ENCODE measurements at regions not wholly inside any gene's neighbourhood (a gene's known extent, or its start where the extent isn't known, plus 50 kb on each side); places are given as distances from the start of the nearest gene placed in this dataset.

DNA sequence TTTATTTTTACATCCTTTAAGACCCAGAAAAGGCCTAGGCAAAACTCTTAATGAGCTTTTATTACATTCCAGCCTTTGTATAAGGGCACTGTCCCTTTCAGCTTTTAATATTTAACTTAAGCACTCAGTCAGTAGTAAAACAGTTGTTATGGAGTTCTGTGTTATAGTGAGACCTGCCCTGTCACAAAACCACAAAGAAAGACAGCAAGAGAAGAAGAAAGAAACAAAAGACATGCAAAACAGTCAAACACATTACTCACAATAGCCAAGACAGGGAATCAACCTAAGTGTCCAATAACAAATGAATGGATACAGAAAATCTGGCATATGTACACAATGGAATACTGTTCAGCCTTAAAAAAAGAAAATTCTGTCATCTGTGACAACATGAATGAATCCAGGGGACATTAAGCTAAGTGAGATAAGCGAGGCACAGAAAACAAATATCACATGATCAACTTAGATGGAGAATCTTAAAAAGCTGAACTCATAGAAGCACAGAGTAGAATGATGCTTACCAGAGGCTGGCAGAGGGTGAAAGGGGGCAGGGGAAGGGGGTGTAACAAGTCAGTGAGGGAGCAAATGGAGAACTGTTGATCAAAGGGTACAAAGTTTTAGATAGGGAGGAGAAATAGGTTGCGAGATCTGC lies 63.8 kb upstream of the CCNG1 start:
- TF ChIP-seq, protein P1, sequence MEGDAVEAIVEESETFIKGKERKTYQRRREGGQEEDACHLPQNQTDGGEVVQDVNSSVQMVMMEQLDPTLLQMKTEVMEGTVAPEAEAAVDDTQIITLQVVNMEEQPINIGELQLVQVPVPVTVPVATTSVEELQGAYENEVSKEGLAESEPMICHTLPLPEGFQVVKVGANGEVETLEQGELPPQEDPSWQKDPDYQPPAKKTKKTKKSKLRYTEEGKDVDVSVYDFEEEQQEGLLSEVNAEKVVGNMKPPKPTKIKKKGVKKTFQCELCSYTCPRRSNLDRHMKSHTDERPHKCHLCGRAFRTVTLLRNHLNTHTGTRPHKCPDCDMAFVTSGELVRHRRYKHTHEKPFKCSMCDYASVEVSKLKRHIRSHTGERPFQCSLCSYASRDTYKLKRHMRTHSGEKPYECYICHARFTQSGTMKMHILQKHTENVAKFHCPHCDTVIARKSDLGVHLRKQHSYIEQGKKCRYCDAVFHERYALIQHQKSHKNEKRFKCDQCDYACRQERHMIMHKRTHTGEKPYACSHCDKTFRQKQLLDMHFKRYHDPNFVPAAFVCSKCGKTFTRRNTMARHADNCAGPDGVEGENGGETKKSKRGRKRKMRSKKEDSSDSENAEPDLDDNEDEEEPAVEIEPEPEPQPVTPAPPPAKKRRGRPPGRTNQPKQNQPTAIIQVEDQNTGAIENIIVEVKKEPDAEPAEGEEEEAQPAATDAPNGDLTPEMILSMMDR (conservative IDR thresholded peaks at IDR 0.05; ENCODE audit: low read depth in 2 of 2) = no peak
- TF ChIP-seq POLR2AphosphoS5 (IDR thresholded peaks at IDR 0.05; ENCODE audit: low read depth) (no peak), EZH2 (IDR thresholded peaks at IDR 0.05; ENCODE audit: low read depth, unreplicated experiment) (no peak), EZH2phosphoT487 (IDR thresholded peaks at IDR 0.05; ENCODE audit: unreplicated experiment) (no peak), CREB1 (CRISPR knock-in tag; IDR thresholded peaks at IDR 0.05; ENCODE audit: low read depth) (no peak), NANOG (IDR thresholded peaks at IDR 0.05; ENCODE audit: borderline replicate concordance) (no peak), ZNF331 (CRISPR knock-in tag; IDR thresholded peaks at IDR 0.05; ENCODE audit: low read depth) (no peak), STAT1 (IDR thresholded peaks at IDR 0.05; ENCODE audit: unreplicated experiment) (no peak), ZNF114 (CRISPR knock-in tag; IDR thresholded peaks at IDR 0.05) (no peak), JUNB (IDR thresholded peaks at IDR 0.05; ENCODE audit: unreplicated experiment) (no peak)
- TF ChIP-seq, protein P2, sequence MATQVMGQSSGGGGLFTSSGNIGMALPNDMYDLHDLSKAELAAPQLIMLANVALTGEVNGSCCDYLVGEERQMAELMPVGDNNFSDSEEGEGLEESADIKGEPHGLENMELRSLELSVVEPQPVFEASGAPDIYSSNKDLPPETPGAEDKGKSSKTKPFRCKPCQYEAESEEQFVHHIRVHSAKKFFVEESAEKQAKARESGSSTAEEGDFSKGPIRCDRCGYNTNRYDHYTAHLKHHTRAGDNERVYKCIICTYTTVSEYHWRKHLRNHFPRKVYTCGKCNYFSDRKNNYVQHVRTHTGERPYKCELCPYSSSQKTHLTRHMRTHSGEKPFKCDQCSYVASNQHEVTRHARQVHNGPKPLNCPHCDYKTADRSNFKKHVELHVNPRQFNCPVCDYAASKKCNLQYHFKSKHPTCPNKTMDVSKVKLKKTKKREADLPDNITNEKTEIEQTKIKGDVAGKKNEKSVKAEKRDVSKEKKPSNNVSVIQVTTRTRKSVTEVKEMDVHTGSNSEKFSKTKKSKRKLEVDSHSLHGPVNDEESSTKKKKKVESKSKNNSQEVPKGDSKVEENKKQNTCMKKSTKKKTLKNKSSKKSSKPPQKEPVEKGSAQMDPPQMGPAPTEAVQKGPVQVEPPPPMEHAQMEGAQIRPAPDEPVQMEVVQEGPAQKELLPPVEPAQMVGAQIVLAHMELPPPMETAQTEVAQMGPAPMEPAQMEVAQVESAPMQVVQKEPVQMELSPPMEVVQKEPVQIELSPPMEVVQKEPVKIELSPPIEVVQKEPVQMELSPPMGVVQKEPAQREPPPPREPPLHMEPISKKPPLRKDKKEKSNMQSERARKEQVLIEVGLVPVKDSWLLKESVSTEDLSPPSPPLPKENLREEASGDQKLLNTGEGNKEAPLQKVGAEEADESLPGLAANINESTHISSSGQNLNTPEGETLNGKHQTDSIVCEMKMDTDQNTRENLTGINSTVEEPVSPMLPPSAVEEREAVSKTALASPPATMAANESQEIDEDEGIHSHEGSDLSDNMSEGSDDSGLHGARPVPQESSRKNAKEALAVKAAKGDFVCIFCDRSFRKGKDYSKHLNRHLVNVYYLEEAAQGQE (IDR thresholded peaks at IDR 0.05; ENCODE audit: unreplicated experiment) = no peak
- TF ChIP-seq, protein P3, sequence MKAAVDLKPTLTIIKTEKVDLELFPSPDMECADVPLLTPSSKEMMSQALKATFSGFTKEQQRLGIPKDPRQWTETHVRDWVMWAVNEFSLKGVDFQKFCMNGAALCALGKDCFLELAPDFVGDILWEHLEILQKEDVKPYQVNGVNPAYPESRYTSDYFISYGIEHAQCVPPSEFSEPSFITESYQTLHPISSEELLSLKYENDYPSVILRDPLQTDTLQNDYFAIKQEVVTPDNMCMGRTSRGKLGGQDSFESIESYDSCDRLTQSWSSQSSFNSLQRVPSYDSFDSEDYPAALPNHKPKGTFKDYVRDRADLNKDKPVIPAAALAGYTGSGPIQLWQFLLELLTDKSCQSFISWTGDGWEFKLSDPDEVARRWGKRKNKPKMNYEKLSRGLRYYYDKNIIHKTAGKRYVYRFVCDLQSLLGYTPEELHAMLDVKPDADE (IDR thresholded peaks at IDR 0.05) = no peak
- TF ChIP-seq, protein P4, sequence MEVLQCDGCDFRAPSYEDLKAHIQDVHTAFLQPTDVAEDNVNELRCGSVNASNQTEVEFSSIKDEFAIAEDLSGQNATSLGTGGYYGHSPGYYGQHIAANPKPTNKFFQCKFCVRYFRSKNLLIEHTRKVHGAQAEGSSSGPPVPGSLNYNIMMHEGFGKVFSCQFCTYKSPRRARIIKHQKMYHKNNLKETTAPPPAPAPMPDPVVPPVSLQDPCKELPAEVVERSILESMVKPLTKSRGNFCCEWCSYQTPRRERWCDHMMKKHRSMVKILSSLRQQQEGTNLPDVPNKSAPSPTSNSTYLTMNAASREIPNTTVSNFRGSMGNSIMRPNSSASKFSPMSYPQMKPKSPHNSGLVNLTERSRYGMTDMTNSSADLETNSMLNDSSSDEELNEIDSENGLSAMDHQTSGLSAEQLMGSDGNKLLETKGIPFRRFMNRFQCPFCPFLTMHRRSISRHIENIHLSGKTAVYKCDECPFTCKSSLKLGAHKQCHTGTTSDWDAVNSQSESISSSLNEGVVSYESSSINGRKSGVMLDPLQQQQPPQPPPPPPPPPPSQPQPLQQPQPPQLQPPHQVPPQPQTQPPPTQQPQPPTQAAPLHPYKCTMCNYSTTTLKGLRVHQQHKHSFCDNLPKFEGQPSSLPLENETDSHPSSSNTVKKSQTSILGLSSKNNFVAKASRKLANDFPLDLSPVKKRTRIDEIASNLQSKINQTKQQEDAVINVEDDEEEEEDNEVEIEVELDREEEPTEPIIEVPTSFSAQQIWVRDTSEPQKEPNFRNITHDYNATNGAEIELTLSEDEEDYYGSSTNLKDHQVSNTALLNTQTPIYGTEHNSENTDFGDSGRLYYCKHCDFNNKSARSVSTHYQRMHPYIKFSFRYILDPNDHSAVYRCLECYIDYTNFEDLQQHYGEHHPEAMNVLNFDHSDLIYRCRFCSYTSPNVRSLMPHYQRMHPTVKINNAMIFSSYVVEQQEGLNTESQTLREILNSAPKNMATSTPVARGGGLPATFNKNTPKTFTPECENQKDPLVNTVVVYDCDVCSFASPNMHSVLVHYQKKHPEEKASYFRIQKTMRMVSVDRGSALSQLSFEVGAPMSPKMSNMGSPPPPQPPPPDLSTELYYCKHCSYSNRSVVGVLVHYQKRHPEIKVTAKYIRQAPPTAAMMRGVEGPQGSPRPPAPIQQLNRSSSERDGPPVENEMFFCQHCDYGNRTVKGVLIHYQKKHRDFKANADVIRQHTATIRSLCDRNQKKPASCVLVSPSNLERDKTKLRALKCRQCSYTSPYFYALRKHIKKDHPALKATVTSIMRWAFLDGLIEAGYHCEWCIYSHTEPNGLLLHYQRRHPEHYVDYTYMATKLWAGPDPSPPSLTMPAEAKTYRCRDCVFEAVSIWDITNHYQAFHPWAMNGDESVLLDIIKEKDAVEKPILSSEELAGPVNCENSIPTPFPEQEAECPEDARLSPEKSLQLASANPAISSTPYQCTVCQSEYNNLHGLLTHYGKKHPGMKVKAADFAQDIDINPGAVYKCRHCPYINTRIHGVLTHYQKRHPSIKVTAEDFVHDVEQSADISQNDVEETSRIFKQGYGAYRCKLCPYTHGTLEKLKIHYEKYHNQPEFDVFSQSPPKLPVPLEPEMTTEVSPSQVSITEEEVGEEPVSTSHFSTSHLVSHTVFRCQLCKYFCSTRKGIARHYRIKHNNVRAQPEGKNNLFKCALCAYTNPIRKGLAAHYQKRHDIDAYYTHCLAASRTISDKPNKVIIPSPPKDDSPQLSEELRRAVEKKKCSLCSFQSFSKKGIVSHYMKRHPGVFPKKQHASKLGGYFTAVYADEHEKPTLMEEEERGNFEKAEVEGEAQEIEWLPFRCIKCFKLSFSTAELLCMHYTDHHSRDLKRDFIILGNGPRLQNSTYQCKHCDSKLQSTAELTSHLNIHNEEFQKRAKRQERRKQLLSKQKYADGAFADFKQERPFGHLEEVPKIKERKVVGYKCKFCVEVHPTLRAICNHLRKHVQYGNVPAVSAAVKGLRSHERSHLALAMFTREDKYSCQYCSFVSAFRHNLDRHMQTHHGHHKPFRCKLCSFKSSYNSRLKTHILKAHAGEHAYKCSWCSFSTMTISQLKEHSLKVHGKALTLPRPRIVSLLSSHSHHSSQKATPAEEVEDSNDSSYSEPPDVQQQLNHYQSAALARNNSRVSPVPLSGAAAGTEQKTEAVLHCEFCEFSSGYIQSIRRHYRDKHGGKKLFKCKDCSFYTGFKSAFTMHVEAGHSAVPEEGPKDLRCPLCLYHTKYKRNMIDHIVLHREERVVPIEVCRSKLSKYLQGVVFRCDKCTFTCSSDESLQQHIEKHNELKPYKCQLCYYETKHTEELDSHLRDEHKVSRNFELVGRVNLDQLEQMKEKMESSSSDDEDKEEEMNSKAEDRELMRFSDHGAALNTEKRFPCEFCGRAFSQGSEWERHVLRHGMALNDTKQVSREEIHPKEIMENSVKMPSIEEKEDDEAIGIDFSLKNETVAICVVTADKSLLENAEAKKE (CRISPR knock-in tag; IDR thresholded peaks at IDR 0.05) = no peak

Data from GM23338 (cell line).